HG02970 (cell line): ENCODE measurements at regions not wholly inside any gene's neighbourhood (a gene's known extent, or its start where the extent isn't known, plus 50 kb on each side); places are given as distances from the start of the nearest gene placed in this dataset.
A peak's percentile ranks its signal among the peaks of the same experiment; 100 is the strongest.

Source experiments
- ATAC-seq: cut with Tn5 transposase; IDR thresholded peaks from one replicate; pipeline ENCODE4 v1.9.1; 2021; ENCODE audit warnings: mild to moderate bottlenecking, moderate library complexity, moderate number of reproducible peaks; ENCODE audit not compliant: unreplicated experiment, low FRiP score

DNA sequence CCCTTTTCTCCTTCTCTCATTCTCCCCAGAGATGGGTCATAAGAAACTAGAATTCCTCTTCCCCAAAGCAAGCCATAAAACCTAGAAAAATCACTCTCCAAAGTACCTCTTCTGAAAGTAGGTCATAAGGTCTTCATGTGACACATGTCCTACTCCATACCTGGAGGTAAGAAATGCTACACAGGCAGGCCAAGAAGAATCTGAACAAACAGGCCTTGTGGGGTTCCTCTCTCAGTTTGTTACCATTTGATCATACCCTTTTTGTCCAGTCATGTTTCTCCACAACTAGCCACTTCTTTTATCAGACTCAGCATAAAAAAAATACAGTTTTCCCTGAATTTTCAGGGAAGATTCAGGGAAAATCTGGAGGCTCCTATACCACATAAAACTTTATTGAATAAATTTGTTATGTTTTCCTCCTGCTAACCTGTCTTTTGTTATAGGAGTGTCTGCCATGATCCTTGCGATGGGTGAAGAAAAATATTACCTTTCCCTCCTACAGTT is 134.4 kb upstream of the LMO4 start:
- ATAC-seq: no peak

- no peak for ATAC-seq
These were observed 133.8 kb upstream of the LMO4 start for GRCh38 chr1:87194856-87195255.

DNA sequence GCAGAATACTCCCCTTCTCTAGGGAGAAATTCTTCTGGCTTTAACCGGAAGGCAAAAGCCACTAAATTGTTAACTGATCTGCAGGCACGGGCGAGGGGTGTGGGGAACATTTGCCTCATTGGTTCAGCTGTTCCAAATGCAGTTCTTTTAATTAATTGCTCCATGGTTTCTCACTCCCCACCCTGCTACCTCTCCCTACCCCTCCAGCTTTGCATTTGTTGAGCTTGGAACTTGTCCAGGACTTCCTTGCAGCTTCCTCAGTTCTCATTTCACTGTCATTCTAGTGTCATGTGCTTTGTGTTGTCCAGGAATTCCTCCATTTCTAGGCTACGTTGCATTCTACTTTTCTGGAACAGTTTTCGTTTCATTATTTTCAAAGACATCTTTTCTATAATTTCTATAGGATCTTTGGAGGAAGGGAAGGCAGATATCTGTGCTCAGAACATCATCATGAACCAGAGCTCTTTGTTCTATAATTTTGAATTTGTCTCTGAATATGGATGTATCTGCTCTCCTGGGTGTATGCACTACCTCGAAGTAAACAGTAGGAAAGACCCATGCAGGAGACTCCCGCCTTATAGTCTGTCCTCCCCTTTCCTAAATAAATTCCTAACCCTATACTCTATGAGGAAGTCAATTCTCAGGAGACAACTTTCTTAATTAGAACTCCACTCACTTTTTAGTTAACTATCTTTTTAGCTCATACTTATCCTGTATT is 132.4 kb upstream of the LMO4 start:
- ATAC-seq: no peak

DNA sequence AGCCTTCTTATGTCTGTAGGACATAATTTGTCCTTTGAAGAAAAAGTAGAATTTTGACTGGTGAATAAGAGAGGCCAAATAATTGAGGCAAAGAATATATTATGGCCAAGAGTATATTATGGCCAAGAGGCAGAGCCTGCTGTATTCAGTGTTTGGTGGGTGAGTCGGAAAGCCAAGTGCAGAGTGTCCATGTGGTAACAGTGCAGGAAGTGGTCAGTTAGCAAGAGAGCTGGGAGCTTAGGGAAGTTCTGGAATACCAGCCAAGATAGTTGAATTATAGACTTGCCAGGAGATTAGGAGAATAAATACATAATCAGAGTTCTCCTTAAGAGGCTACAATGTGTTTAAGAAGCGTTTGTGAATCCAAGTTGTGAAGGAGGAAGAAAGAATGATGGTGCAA is 131.5 kb upstream of the LMO4 start:
- no peak for ATAC-seq

GRCh38 chr1:87197641-87198040 is 131.0 kb upstream of the LMO4 start:
- ATAC-seq: no peak

DNA sequence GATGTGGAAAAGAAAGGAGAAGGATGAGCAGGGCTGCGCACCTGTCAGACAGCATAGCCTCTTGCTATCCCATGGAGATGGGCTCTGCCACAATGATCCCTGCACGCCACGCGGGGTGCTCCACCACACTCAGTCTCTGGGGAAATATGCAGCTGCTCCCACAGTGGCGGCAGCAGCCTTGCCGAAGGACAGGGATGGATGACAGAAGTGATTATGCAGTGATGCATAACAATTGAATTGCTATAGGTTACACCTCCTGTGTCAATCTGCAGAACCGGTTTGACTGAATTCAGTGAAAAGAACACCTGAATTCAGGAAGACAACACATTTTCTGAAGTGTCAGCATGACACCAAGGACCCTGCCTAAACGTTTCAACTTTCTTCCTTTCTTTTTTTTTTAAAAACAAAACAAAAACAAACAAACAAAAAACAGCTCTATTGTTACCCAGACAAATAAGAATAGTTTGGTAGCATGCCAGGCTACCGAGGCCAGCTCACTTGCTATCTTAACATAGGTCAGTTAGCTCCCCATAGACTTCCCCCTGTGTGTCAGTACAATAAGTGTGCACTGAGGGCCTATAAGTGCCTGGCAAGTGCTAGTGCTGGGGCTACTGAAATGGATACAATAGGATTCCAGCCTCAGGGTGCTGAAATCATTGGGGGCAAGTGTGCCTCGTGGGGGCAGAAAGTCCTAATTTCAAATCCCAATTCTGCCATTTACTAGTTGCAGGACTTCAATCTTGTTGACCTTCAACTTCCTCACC is 127.6 kb upstream of the LMO4 start:
- ATAC-seq: no peak

DNA sequence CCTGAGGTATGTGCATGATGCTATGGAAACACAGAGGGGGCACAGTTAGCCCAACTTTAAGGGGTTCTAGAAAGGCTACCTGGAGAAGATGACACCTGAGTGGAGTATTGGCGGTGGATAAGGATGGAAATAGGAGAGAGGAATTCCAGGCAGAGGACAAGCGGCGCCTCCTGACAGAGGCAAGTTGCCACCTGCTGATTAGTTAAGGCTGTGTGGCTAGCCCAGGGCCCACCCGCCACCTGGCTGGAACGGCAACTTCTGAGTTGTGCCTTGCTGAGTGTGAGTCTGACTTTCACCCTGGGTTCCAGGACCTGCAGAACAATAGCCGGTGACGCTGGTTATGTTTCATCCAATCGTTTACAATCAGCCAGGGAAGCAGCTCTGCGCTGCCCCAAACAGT is 126.9 kb upstream of the LMO4 start:
- no peak for ATAC-seq

GRCh38 chr1:87202451-87202850 is 126.2 kb upstream of the LMO4 start:
- ATAC-seq: no peak

GRCh38 chr1:87202922-87203655 is 125.6 kb upstream of the LMO4 start:
- ATAC-seq: peak; percentile 73

DNA sequence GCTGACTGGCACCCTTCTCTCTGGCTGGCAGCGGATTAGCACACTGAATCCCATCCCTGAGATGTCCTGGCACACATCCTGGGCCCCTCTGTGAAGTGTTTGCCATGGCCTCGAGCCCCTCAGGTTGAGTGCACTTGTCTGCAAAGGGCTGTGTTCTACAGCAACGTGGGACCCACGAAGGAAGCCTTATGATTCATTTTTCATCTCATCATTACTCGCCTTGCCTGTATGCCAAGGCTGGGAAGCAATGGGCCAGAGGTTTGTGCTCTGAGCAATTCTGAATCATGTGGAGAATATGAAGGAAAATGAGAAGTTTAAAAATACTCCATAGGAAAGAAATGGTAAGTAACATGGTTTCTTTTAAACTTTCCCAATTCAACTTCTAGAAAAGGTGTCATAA is 124.8 kb upstream of the LMO4 start:
- no peak for ATAC-seq

DNA sequence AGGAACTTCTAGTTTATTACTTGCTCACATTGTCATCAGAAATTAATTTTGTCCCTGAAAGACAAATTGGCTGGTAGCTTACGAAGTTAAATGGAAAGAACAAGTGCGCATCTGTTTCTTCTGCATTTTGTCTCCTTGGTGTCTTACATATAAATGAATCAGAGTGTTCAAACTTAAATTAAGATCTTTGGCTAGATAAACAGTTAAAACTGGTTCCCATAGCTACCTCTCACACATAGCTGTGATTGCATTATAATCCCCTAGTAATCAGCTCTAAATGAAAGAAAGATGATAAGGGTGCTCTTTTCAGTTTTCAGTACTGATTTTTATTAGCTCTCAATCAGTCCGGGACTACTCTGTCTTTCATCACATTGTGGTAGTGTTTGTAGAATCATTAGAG is 124.2 kb upstream of the LMO4 start:
- no peak for ATAC-seq

- no peak for ATAC-seq
These were observed 123.8 kb upstream of the LMO4 start for GRCh38 chr1:87204921-87205320.

DNA sequence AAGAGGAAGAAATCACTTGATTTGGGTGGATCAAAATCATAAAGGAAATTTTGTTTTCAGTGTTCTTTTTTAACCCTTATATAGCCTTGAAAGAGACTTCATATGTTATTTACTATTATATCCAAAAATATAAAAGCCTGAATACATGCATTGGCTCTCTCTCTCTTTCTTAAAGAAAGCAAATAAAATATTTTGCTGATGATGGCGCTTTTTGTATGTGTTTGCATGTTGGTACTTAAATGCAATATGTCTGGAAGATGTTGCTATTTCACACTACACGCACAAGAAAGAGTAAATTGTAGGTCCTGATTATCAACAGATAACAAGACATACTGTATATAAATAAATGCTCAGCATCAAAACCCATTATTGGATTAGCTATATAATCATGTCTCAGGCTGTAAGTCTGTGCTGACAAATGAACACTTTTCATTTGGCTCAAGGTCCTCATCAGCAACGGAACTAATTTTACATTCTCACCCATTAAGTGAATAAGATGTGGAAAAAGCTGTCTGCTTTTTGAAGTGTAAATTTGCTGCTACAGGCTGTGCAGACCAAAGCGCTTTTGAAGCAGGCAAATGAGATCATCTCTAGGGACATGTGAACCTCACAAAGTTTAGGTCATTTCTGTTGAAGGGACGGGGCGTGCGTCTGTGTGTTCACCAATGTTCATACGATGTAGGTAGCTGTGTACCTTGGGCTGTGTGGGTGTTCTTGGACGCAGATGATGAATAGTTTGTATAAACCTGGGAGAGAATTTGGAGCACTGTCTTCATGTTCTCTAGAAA is 122.4 kb upstream of the LMO4 start:
- no peak for ATAC-seq

DNA sequence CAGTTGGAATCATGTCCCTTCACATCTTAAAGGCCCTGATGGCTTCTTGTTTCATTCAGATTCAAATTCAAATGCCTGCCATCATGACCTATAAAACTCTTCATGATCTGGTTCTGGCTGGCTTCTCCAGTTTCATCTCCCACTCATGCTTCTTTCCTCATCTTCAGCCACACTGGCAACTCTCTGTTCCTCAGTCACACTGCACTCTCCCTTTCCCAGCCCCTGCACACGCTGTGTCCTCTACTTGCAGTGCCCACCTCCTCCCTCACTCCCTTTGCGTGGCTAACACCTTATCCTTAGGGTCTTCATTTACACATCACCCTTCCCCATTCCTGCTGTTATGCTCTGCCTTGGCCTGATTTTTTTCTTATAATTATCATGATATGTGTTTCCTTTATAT is 120.6 kb upstream of the LMO4 start:
- ATAC-seq: no peak

DNA sequence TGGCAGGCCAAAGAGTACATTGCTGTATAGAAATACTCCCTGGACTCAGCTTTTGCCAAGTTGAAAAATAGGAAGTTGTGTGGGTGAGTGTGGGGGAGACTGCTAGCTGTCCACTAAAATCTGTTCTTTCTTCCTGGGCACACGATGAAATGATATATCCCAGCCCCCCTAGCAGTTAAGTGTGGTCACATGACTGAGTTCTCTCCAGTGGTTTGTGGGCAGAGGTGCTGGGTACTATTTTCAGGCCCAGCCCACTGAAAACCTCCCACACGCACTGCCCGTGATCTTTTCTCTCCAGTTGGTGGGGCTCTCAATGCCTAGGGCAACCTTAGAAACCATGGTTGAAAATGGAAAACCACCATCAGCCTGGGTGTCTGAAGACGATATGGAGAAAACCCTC is 119.7 kb upstream of the LMO4 start:
- no peak for ATAC-seq

- no peak for ATAC-seq
These were observed 118.5 kb upstream of the LMO4 start for GRCh38 chr1:87210151-87210550.

DNA sequence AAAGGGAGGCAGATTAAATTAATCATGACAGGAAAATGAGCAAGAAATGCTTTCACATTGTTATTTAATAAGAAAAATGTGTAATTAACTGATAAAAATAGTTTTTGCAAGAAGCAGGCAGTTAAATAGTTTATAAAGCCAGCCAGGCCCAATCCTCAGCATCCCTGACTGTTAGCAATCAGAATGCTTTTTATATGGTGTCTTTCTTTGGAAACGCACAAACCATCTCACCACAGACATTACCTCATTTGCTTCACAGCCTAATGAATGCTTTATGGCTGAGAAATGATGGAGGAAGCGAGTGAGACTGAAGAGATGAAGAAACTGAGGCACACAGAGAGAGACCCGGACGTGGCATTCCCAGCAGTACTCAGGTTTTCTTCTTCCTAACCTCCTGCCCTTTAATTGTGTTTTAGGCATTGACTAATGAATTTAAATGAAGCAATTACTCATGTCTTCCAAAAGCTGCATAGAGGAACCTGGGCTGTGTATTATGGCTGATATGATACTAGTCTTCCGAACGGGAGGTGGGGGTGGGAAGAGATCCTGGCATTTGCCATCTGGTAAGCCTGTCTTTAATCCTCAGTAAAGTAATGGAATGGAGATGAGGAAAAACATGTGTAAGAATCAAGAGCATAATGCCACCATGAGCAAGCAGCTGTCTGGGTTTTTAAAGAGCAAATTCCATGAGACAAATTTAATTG is 116.1 kb upstream of the LMO4 start:
- ATAC-seq: no peak

DNA sequence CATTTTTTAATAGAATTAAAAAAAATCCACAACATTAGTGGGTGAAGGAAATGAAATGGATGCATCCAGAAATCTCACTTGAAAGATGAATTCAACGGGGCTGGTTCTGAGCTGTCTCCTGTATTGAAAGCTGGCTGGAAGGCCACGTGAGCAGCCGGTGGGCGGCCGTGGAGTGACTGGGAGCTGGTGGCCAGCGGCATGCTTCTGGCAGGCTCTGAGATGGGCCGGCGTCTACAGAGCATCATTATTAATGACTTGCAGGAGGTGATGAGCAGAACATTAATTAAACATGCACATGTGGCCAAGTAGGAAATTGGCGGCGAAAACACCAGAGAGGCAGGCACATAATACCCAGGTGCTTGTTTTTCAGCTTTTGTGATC is 115.6 kb upstream of the LMO4 start:
- ATAC-seq: no peak

- no peak for ATAC-seq
These were observed 113.1 kb upstream of the LMO4 start for GRCh38 chr1:87215592-87215991.

DNA sequence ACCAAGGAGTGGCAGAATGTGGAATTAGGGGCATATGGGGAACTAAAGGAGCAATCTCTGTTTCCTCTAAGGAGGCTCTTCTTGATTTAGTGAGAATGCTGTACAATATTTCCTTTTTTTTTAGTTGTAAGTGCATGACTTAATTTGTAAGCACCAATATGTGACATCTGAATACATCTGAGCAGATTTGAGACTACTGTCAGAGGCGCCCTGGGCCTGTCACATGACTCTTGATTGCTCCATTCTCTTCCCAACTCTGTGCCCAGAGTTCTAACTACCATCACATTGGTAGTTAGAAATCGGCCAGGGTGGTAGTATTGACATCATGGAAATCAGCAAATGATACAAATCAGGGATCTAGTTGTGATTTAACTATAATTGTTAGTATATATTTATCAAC is 110.1 kb upstream of the LMO4 start:
- no peak for ATAC-seq
